ENCODE measurements at regions not wholly inside any gene's neighbourhood (a gene's known extent, or its start where the extent isn't known, plus 50 kb on each side); places are given as distances from the start of the nearest gene placed in this dataset.
A peak's percentile ranks its signal among the peaks of the same experiment; 100 is the strongest.

- Histone ChIP-seq H3K27ac (peak overlapping the region; percentile 89), H3K36me3 (no peaks in the 10 kb centered on the region), H3K4me1 (ENCODE audit: low read depth) (peaks cover 49% of the 10 kb centered on the region), H3K9me3 (ENCODE audit: low read depth) (no peaks in the 10 kb centered on the region), H3K4me3 (no peak overlapping the region), H3K27me3 (no peaks in the 10 kb centered on the region)
- DNase-seq (ENCODE audit: low read depth in 1 of 2, low spot score in 1 of 2): no peak
- TF ChIP-seq, protein P1, sequence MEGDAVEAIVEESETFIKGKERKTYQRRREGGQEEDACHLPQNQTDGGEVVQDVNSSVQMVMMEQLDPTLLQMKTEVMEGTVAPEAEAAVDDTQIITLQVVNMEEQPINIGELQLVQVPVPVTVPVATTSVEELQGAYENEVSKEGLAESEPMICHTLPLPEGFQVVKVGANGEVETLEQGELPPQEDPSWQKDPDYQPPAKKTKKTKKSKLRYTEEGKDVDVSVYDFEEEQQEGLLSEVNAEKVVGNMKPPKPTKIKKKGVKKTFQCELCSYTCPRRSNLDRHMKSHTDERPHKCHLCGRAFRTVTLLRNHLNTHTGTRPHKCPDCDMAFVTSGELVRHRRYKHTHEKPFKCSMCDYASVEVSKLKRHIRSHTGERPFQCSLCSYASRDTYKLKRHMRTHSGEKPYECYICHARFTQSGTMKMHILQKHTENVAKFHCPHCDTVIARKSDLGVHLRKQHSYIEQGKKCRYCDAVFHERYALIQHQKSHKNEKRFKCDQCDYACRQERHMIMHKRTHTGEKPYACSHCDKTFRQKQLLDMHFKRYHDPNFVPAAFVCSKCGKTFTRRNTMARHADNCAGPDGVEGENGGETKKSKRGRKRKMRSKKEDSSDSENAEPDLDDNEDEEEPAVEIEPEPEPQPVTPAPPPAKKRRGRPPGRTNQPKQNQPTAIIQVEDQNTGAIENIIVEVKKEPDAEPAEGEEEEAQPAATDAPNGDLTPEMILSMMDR (IDR thresholded peaks at IDR 0.05; ENCODE audit: low read depth, low read length): no peak
These were observed 152.0 kb downstream of the ETS2 start for GRCh38 chr21:38957575-38958322.

- H3K4me3 ChIP-seq: no peak overlapping the region
- H3K27me3 ChIP-seq: no peaks in the 10 kb centered on the region
- H3K27ac ChIP-seq: peak overlapping the region; percentile 89
- no peaks in the 10 kb centered on the region for H3K36me3 ChIP-seq
- peak in 1 of 2 donors; percentile 86 for DNase-seq (ENCODE audit: low read depth in 1 of 2, low spot score in 1 of 2)
- H3K9me3 ChIP-seq (ENCODE audit: low read depth): no peaks in the 10 kb centered on the region
- TF ChIP-seq, protein P1 (IDR thresholded peaks at IDR 0.05; ENCODE audit: low read depth, low read length): no peak
- peaks cover 49% of the 10 kb centered on the region for H3K4me1 ChIP-seq (ENCODE audit: low read depth)
These were observed 151.3 kb downstream of the ETS2 start for GRCh38 chr21:38956856-38957571.

- Histone ChIP-seq H3K4me3 (no peak overlapping the region), H3K36me3 (no peaks in the 10 kb centered on the region), H3K27me3 (no peaks in the 10 kb centered on the region), H3K9me3 (ENCODE audit: low read depth) (no peaks in the 10 kb centered on the region), H3K27ac (peak overlapping the region; percentile 89), H3K4me1 (ENCODE audit: low read depth) (peaks cover 49% of the 10 kb centered on the region)
- TF ChIP-seq, protein P1 (IDR thresholded peaks at IDR 0.05; ENCODE audit: low read depth, low read length): no peak
- DNase-seq (ENCODE audit: low read depth in 1 of 2, low spot score in 1 of 2): no peak
These were observed 150.8 kb downstream of the ETS2 start for GRCh38 chr21:38956521-38956855.

DNA sequence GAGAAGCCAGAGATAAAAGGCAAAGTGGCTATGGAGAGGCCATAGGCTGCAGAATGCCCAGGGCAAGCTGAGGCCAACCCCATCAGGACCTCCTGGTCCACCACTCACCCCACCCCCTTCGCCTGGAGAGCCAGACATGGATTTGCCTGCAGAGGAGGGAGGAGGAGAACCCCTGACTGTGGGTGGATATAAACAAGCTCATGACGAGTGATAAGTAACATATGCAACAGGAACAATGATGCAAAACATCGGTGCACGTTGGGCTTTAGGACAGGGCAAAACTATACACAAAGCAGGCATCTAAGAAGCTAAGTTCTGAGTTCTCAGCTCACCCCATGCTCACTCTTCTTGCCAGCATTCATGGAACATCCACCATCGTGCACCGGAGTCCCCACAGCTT is 150.3 kb downstream of the ETS2 start:
- Histone ChIP-seq H3K9me3 (ENCODE audit: low read depth) (no peaks in the 10 kb centered on the region), H3K36me3 (no peaks in the 10 kb centered on the region), H3K27ac (peak overlapping the region; percentile 89), H3K4me1 (ENCODE audit: low read depth) (peaks cover 49% of the 10 kb centered on the region), H3K4me3 (no peak overlapping the region), H3K27me3 (no peaks in the 10 kb centered on the region)
- DNase-seq (ENCODE audit: low read depth in 1 of 2, low spot score in 1 of 2): peak in 1 of 2 donors; percentile 29
- TF ChIP-seq, protein P1 (IDR thresholded peaks at IDR 0.05; ENCODE audit: low read depth, low read length): no peak

DNA sequence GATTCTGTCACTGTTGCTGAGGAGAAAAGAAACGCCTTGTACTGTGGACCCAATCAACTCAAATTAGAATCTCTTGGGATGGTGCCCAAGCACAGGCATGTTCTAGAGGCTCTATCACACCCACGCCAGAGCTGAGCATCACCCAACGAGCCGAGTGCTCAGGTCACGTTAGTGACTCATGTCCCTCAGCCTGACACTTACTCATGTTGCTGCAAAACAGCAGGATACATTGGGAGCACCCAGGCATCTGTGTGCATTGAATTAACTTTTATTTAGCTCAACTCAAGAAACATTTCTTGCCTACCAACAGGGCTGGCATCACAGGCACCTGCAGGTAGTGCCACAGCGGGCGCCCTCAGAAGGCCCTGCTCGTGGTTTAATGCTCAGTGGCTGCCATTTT is 149.8 kb downstream of the ETS2 start:
- Histone ChIP-seq H3K36me3 (no peaks in the 10 kb centered on the region), H3K4me1 (ENCODE audit: low read depth) (peaks cover 49% of the 10 kb centered on the region), H3K9me3 (ENCODE audit: low read depth) (no peaks in the 10 kb centered on the region), H3K27me3 (no peaks in the 10 kb centered on the region), H3K4me3 (no peak overlapping the region), H3K27ac (peak overlapping the region; percentile 89)
- peak in 1 of 2 donors; percentile 42 for DNase-seq (ENCODE audit: low read depth in 1 of 2, low spot score in 1 of 2)
- TF ChIP-seq, protein P1 (IDR thresholded peaks at IDR 0.05; ENCODE audit: low read depth, low read length): no peak

Measured in cardiac muscle cell (in vitro differentiated cells and primary cell).